Adrenal gland (tissue), 5 donors: ENCODE measurements at regions not wholly inside any gene's neighbourhood (a gene's known extent, or its start where the extent isn't known, plus 50 kb on each side); places are given as distances from the start of the nearest gene placed in this dataset.

Experiments
- POLR2A ChIP-seq, 2 donors: fragments of 450-650 bp; IDR thresholded peaks; one replicate each; pipeline ENCODE4 v1.6.1; 2017; ENCODE audit warnings: antibody characterized with exemption in 2 of 2, mild to moderate bottlenecking in 2 of 2, moderate library complexity in 1 of 2
- TF ChIP-seq, protein P1 (sequence below), 6 experiments: fragments of 450-650 bp in 4 of 6; fragments of 200-600 bp in 2 of 6; sonication (generic) in 1 of 6; IDR thresholded peaks; 1 replicate in 5 of 6; 2 replicates in 1 of 6; pipeline versions ENCODE4 v1.5.1 to v1.8.0; 2016 to 2021; ENCODE audit warnings: antibody characterized with exemption in 6 of 6, mild to moderate bottlenecking in 2 of 6, moderate library complexity in 1 of 6
- donor health status: DM: no; HTN: no; CAD: no.

DNA sequence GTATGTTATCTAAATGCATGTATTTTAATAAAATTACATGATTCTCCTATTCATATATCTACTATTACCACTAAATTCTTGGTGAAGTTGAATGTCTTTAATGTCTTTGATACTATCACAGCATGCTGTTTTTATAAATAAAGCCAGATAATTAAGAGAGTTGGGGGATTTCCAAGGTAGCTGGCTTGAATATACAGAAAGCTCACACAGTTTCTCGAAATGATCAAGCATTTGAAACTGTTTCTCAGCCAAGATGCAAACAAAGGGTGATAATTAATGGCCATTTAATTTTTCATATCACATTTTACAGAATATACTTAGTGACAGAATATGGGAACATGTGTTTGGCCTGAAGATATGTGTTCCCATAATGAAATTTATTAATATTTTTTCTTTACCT, 145.6 kb upstream of the CDH12 start:
- TF ChIP-seq, protein P1, sequence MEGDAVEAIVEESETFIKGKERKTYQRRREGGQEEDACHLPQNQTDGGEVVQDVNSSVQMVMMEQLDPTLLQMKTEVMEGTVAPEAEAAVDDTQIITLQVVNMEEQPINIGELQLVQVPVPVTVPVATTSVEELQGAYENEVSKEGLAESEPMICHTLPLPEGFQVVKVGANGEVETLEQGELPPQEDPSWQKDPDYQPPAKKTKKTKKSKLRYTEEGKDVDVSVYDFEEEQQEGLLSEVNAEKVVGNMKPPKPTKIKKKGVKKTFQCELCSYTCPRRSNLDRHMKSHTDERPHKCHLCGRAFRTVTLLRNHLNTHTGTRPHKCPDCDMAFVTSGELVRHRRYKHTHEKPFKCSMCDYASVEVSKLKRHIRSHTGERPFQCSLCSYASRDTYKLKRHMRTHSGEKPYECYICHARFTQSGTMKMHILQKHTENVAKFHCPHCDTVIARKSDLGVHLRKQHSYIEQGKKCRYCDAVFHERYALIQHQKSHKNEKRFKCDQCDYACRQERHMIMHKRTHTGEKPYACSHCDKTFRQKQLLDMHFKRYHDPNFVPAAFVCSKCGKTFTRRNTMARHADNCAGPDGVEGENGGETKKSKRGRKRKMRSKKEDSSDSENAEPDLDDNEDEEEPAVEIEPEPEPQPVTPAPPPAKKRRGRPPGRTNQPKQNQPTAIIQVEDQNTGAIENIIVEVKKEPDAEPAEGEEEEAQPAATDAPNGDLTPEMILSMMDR (IDR thresholded peaks at IDR 0.05), result no peak
- no peak for TF ChIP-seq POLR2A (IDR thresholded peaks at IDR 0.05)
